Keratinocyte (primary cell): ENCODE measurements at regions not wholly inside any gene's neighbourhood (a gene's known extent, or its start where the extent isn't known, plus 50 kb on each side); places are given as distances from the start of the nearest gene placed in this dataset.

ENCODE experiments used
- DNase-seq: peaks from one replicate; pipeline ENCODE4 v3.0.0-alpha.2; 2011; ENCODE audit warnings: low read depth, missing footprints, low spot score
- FAIRE-seq: peaks from 2 replicates; lab custom pipeline; 2011; peaks lifted over from hg19 to GRCh38; lab: Jason Lieb, UNC
- H2AFZ ChIP-seq: 2 replicates; pipeline ENCODE4 v1.6.0; 2012; ENCODE audit warnings: low read length, control low read depth, inconsistent platforms; ENCODE audit not compliant: control insufficient read depth
- H3K27ac ChIP-seq: 2 replicates; pipeline ENCODE4 v1.5.1; 2011; ENCODE audit warnings: low read length; ENCODE audit not compliant: control insufficient read depth, insufficient read depth
- H3K27me3 ChIP-seq: 3 replicates; pipeline ENCODE4 v1.6.0; 2011; ENCODE audit warnings: low read length; ENCODE audit not compliant: control insufficient read depth, insufficient read depth; ENCODE audit errors: extremely low read depth
- H3K36me3 ChIP-seq, 2 experiments: 2 replicates in 1 of 2; 3 replicates in 1 of 2; pipeline ENCODE4 v1.5.1; 2011; ENCODE audit warnings: low read length in 2 of 2, mild to moderate bottlenecking in 1 of 2; ENCODE audit not compliant: control insufficient read depth in 2 of 2, insufficient read depth in 2 of 2; ENCODE audit errors: extremely low read depth in 1 of 2
- H3K4me1 ChIP-seq: 3 replicates; pipeline ENCODE4 v1.5.1; 2011; ENCODE audit warnings: low read length; ENCODE audit not compliant: control insufficient read depth, insufficient read depth; ENCODE audit errors: extremely low read depth
- H3K4me2 ChIP-seq: 3 replicates; pipeline ENCODE4 v1.6.0; 2011; ENCODE audit warnings: low read depth, low read length; ENCODE audit not compliant: control insufficient read depth, insufficient read depth; ENCODE audit errors: extremely low read depth
- H3K4me3 ChIP-seq, 3 experiments: fragments of 200-600 bp in 1 of 3; sonication (generic) in 1 of 3; 2 replicates in 2 of 3; 3 replicates in 1 of 3; pipeline ENCODE4 v1.5.1; 2011 to 2016; ENCODE audit warnings: low read length in 3 of 3, mild to moderate bottlenecking in 3 of 3, control low read depth in 2 of 3, inconsistent platforms in 1 of 3, low read depth in 1 of 3, mixed read lengths in 1 of 3, mixed run types in 1 of 3, moderate library complexity in 1 of 3; ENCODE audit not compliant: control insufficient read depth in 2 of 3, insufficient read depth in 2 of 3; ENCODE audit errors: extremely low read depth in 1 of 3
- H3K79me2 ChIP-seq: 2 replicates; pipeline ENCODE4 v1.6.0; 2012; ENCODE audit warnings: low read length; ENCODE audit not compliant: control insufficient read depth, insufficient read depth
- H3K9ac ChIP-seq: 3 replicates; pipeline ENCODE4 v1.6.0; 2011; ENCODE audit warnings: low read length; ENCODE audit not compliant: control insufficient read depth, insufficient read depth; ENCODE audit errors: extremely low read depth
- H3K9me1 ChIP-seq: 3 replicates; pipeline ENCODE4 v1.6.0; 2011; ENCODE audit warnings: low read length; ENCODE audit not compliant: control insufficient read depth, insufficient read depth; ENCODE audit errors: extremely low read depth
- H3K9me3 ChIP-seq: 2 replicates; pipeline ENCODE4 v1.5.1; 2012; ENCODE audit warnings: low read depth, low read length; ENCODE audit not compliant: control insufficient read depth
- H4K20me1 ChIP-seq: 3 replicates; pipeline ENCODE4 v1.6.0; 2011; ENCODE audit warnings: low read length; ENCODE audit not compliant: control insufficient read depth, insufficient read depth; ENCODE audit errors: extremely low read depth
- CTCF ChIP-seq, 3 experiments: IDR thresholded peaks in 1 of 3; conservative IDR thresholded peaks in 1 of 3; optimal IDR thresholded peaks in 1 of 3; 2 replicates in 2 of 3; 3 replicates in 1 of 3; pipeline versions ENCODE3 to v1.5.1; 2011; ENCODE audit warnings: low read length in 3 of 3, mild to moderate bottlenecking in 3 of 3, moderate library complexity in 2 of 3, control low read depth in 1 of 3, inconsistent platforms in 1 of 3; ENCODE audit not compliant: insufficient read depth in 2 of 3; ENCODE audit errors: extremely low read depth in 1 of 3
- EZH2 ChIP-seq: IDR thresholded peaks from one replicate; pipeline ENCODE4 v1.6.1; 2012; ENCODE audit warnings: inconsistent platforms, mild to moderate bottlenecking, low read length, moderate library complexity
- dilution Hi-C: fragments of 300-500 bp; cut with MboI; formaldehyde crosslinking; loops from one replicate; pipeline ENCODE4 v1.7.0; 2020; ENCODE audit warnings: low sequenced_read_pairs; ENCODE audit not compliant: extremely low pct_ligation_motif_present

GRCh38 chr18:47331026-47331425, 79.6 kb upstream of the SKOR2 start:
- no peak overlapping the region for H3K4me3 ChIP-seq
- TF ChIP-seq CTCF (optimal IDR thresholded peaks at IDR 0.05 in 1 of 3, IDR thresholded peaks at IDR 0.05 in 1 of 3, conservative IDR thresholded peaks at IDR 0.05 in 1 of 3; ENCODE audit: extremely low read depth in 1 of 3, insufficient read depth in 2 of 3, low read length in 3 of 3) (no peak), EZH2 (no peak)
- DNase-seq (no peak), FAIRE-seq (no peak)
- H3K27ac ChIP-seq = no peak overlapping the region
- dilution Hi-C loops = no loop called here
- H3K27me3 ChIP-seq = no peaks in the 10 kb centered on the region
- no peaks in the 10 kb centered on the region for H3K9me3 ChIP-seq
- no peaks in the 10 kb centered on the region for H3K79me2 ChIP-seq
- H3K4me2 ChIP-seq = no peak overlapping the region
- H4K20me1 ChIP-seq = no peaks in the 10 kb centered on the region
- no peaks in the 10 kb centered on the region for H3K9me1 ChIP-seq
- H3K36me3 ChIP-seq = no peaks in the 10 kb centered on the region
- no peak overlapping the region for H3K9ac ChIP-seq
- H2AFZ ChIP-seq = no peak overlapping the region
- H3K4me1 ChIP-seq = no peaks in the 10 kb centered on the region

- no peak for FAIRE-seq
- Histone ChIP-seq H3K4me1 (no peaks in the 10 kb centered on the region), H3K4me3 (no peak overlapping the region), H3K79me2 (no peaks in the 10 kb centered on the region), H3K36me3 (no peaks in the 10 kb centered on the region), H3K9me3 (no peaks in the 10 kb centered on the region), H3K9ac (no peak overlapping the region), H3K27ac (no peak overlapping the region), H3K27me3 (no peaks in the 10 kb centered on the region), H4K20me1 (no peaks in the 10 kb centered on the region), H3K9me1 (no peaks in the 10 kb centered on the region), H3K4me2 (no peak overlapping the region), H2AFZ (no peak overlapping the region)
- no peak for TF ChIP-seq EZH2
- TF ChIP-seq CTCF (optimal IDR thresholded peaks at IDR 0.05 in 1 of 3, IDR thresholded peaks at IDR 0.05 in 1 of 3, conservative IDR thresholded peaks at IDR 0.05 in 1 of 3; ENCODE audit: extremely low read depth in 1 of 3, insufficient read depth in 2 of 3, low read length in 3 of 3) = no peak
- no peak for DNase-seq
- dilution Hi-C loops = no loop called here
Observed at GRCh38 chr18:47323158-47323557, 71.7 kb upstream of the SKOR2 start.
